ENCODE measurements at regions not wholly inside any gene's neighbourhood (a gene's known extent, or its start where the extent isn't known, plus 50 kb on each side); places are given as distances from the start of the nearest gene placed in this dataset.
"Not testable (repeated sequence)": the region's sequence is repeated elsewhere in the genome, so short reads cannot be mapped to it uniquely, and the experiment has no call there.

- Histone ChIP-seq H3K36me3 (no peaks in the 10 kb centered on the region), H3K27ac (peak overlapping the region; percentile 1 to 5), H3K9me3 (no peaks in the 10 kb centered on the region), H3K4me3 (no peak overlapping the region), H3K4me1 (peaks cover 0 to 39% (median 14%) of the 10 kb centered on the region in 4 donors), H3K27me3 (no peaks in the 10 kb centered on the region)
- intact Hi-C loops (cut with DNase I; ENCODE audit: low total_unique reads), result no loop called here
- TF ChIP-seq CTCF (IDR thresholded peaks at IDR 0.05), result no peak
- no peak for DNase-seq
Measured at GRCh38 chr4:52511825-52512224, 147.3 kb downstream of the USP46 start.

DNA sequence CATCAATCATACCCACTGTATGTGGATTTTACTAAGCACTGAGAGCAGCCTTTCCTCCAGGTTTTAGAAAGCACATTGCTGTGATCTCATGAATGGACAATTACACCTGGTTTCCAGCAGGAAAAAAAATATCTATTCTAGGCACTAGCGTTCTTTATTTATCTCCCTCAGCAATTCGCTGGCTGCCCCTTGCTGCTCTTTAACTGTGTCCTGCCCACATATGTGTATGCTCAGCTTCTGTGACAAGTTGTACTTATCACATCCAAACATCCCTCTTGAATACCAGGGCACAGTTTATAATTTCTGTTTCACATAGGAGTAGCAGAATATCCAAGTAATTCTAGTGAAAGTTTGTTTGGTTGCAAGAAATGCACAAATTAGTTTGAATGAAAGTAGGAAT, 146.8 kb downstream of the USP46 start:
- H3K4me1 ChIP-seq, result peaks cover 0 to 34% (median 12%) of the 10 kb centered on the region in 4 donors
- no peaks in the 10 kb centered on the region for H3K9me3 ChIP-seq
- H3K27ac ChIP-seq, result no peak overlapping the region
- H3K4me3 ChIP-seq, result no peak overlapping the region
- no peak for DNase-seq
- TF ChIP-seq CTCF (IDR thresholded peaks at IDR 0.05), result no peak
- no peaks in the 10 kb centered on the region for H3K36me3 ChIP-seq
- intact Hi-C loops (cut with DNase I; ENCODE audit: low total_unique reads), result no loop called here
- no peaks in the 10 kb centered on the region for H3K27me3 ChIP-seq

DNA sequence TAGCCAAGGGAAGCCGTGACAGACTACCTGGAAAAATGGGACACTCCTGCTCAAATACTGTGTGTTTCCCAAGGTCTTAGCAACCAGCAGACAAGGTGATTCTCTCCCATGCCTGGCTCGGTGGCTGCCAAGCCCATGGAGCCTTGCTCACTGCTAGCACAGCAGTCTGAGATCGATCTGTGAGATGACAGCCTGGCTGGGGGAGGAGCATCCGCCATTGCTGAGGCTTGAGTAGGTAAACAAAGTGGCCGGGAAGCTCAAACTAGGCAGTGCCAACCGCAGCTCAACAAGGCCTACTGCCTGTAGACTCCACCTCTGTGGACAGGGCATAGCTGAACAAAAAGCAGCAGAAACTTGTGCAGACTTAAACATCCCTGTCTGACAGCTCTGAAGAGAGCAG, 137.0 kb downstream of the USP46 start:
- intact Hi-C loops (cut with DNase I; ENCODE audit: low total_unique reads); H3K9me3 ChIP-seq: not testable (repeated sequence)

GRCh38 chr4:52529983-52530382, 129.1 kb downstream of the USP46 start:
- intact Hi-C loops (cut with DNase I; ENCODE audit: low total_unique reads), result no loop called here
- Histone ChIP-seq H3K4me3 (no peak overlapping the region), H3K4me1 (no peaks in the 10 kb centered on the region), H3K27ac (no peak overlapping the region), H3K27me3 (no peaks in the 10 kb centered on the region), H3K9me3 (peaks cover 0 to 8% (median 0%) of the 10 kb centered on the region in 3 donors), H3K36me3 (no peaks in the 10 kb centered on the region)
- no peak for DNase-seq
- TF ChIP-seq CTCF (IDR thresholded peaks at IDR 0.05), result no peak

More for the DNA sequence above, 137.0 kb downstream of the USP46 start:
- not testable (repeated sequence) for H3K4me3 ChIP-seq, DNase-seq, H3K36me3 ChIP-seq, H3K4me1 ChIP-seq, H3K27ac ChIP-seq, H3K27me3 ChIP-seq

DNA sequence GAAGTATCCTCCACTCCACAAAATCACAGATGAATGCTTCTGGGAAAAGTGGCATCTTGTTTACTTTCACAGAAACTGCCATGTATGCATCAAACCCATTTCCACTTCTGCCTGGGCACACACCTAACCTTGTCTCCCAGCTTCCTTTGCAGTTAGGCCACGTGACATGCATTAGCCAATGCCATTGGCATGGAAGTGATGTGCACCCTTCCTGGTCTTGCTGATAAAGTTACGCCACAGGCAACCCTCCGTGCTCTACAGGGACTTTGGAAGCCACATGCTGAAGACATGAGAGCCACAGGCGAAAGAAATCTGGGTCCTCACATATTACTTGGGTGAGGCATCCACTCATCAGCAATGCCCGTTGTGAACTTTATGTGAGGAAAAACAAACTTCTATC, 123.3 kb downstream of the USP46 start:
- H3K4me3 ChIP-seq, result no peak overlapping the region
- no peak for DNase-seq
- no peaks in the 10 kb centered on the region for H3K36me3 ChIP-seq
- peaks cover 0 to 8% (median 0%) of the 10 kb centered on the region in 3 donors for H3K9me3 ChIP-seq
- H3K27ac ChIP-seq, result no peak overlapping the region
- no peaks in the 10 kb centered on the region for H3K4me1 ChIP-seq
- no peaks in the 10 kb centered on the region for H3K27me3 ChIP-seq
- intact Hi-C loops (cut with DNase I; ENCODE audit: low total_unique reads), result no loop called here
- TF ChIP-seq CTCF (IDR thresholded peaks at IDR 0.05), result no peak
